Hepatocyte (in vitro differentiated cells): ENCODE measurements at regions not wholly inside any gene's neighbourhood (a gene's known extent, or its start where the extent isn't known, plus 50 kb on each side); places are given as distances from the start of the nearest gene placed in this dataset.

ENCODE experiments used
- DNase-seq: peaks from one replicate; pipeline ENCODE4 v3.0.0-alpha.2; 2016; ENCODE audit warnings: low spot score
- H2AFZ ChIP-seq: fragments of 200-600 bp; sonication (generic); 2 replicates; pipeline ENCODE4 v1.6.0; 2016; ENCODE audit warnings: antibody characterized with exemption, mild to moderate bottlenecking
- H3K27ac ChIP-seq: fragments of 200-600 bp; sonication (generic); 2 replicates; pipeline ENCODE4 v1.5.1; 2016; ENCODE audit warnings: mild to moderate bottlenecking
- H3K27me3 ChIP-seq: fragments of 200-600 bp; sonication (generic); 2 replicates; pipeline ENCODE4 v1.6.1; 2016
- H3K36me3 ChIP-seq: fragments of 200-600 bp; sonication (generic); replicated peaks from 2 replicates; pipeline ENCODE4 v1.5.1; 2016; ENCODE audit warnings: low read depth; ENCODE audit not compliant: insufficient read depth
- H3K4me1 ChIP-seq: fragments of 200-600 bp; sonication (generic); 2 replicates; pipeline ENCODE4 v1.5.1; 2016; ENCODE audit warnings: mild to moderate bottlenecking, moderate library complexity; ENCODE audit not compliant: insufficient read depth
- H3K4me2 ChIP-seq: fragments of 200-600 bp; sonication (generic); 2 replicates; pipeline ENCODE4 v1.6.0; 2016
- H3K4me3 ChIP-seq: fragments of 200-600 bp; sonication (generic); 2 replicates; pipeline ENCODE4 v1.5.1; 2016; ENCODE audit warnings: mild to moderate bottlenecking
- H3K79me2 ChIP-seq: fragments of 200-600 bp; sonication (generic); 2 replicates; pipeline ENCODE4 v1.6.0; 2017; ENCODE audit warnings: mild to moderate bottlenecking
- H3K9me2 ChIP-seq: fragments of 200-600 bp; sonication (generic); replicated peaks from 2 replicates; pipeline ENCODE4 v1.6.0; 2017; ENCODE audit warnings: mild to moderate bottlenecking; ENCODE audit not compliant: insufficient read depth
- H3K9me3 ChIP-seq: fragments of 200-600 bp; sonication (generic); 2 replicates; pipeline ENCODE4 v1.5.1; 2016; ENCODE audit warnings: low read depth, mild to moderate bottlenecking
- H4K20me1 ChIP-seq: fragments of 200-600 bp; sonication (generic); 2 replicates; pipeline ENCODE4 v1.6.0; 2016; ENCODE audit warnings: mild to moderate bottlenecking; ENCODE audit not compliant: insufficient read depth, poor library complexity, severe bottlenecking
- CTCF ChIP-seq: fragments of 200-600 bp; sonication (generic); IDR thresholded peaks from 2 replicates; pipeline ENCODE4 v1.5.1; 2016; ENCODE audit warnings: antibody characterized with exemption, mild to moderate bottlenecking; ENCODE audit not compliant: poor library complexity
- EZH2 ChIP-seq: fragments of 200-600 bp; sonication (generic); IDR thresholded peaks from 2 replicates; pipeline ENCODE4 v1.6.1; 2016; ENCODE audit warnings: antibody characterized with exemption, mild to moderate bottlenecking, borderline replicate concordance
- EZH2phosphoT487 ChIP-seq: fragments of 200-600 bp; sonication (generic); IDR thresholded peaks from one replicate; pipeline ENCODE4 v1.6.1; 2018; ENCODE audit warnings: antibody characterized with exemption, mild to moderate bottlenecking, low read depth, moderate library complexity; ENCODE audit not compliant: unreplicated experiment, severe bottlenecking
- WGBS: methylation state at CpG from one replicate; pipeline ENCODE4 v1.1.6; 2016; ENCODE audit warnings: low lambda C conversion rate; ENCODE audit errors: missing lambda C conversion rate; 5-methylcytosine and 5-hydroxymethylcytosine counted together

GRCh38 chr22:25402160-25402500 lies 162.3 kb upstream of the GRK3 start:
- H3K36me3 ChIP-seq: no peaks in the 10 kb centered on the region
- H3K79me2 ChIP-seq: peaks cover 82% of the 10 kb centered on the region
- peaks cover 39% of the 10 kb centered on the region for H4K20me1 ChIP-seq
- peak overlapping the region; percentile 61 for H3K27ac ChIP-seq
- no peak overlapping the region for H3K4me3 ChIP-seq
- H3K27me3 ChIP-seq: no peaks in the 10 kb centered on the region
- peak overlapping the region; percentile 97 for H3K4me2 ChIP-seq
- 96% methylated on average over 6 of the region's 6 CpGs for WGBS
- peaks cover 29% of the 10 kb centered on the region for H3K4me1 ChIP-seq
- TF ChIP-seq EZH2phosphoT487 (no peak), EZH2 (no peak), CTCF (no peak)
- DNase-seq: no peak
- no peaks in the 10 kb centered on the region for H3K9me3 ChIP-seq
- no peak overlapping the region for H2AFZ ChIP-seq
- H3K9me2 ChIP-seq: no peaks in the 10 kb centered on the region

- Histone ChIP-seq H3K27ac (peak overlapping the region; percentile 61), H3K36me3 (no peaks in the 10 kb centered on the region), H3K4me3 (no peak overlapping the region), H3K27me3 (no peaks in the 10 kb centered on the region), H2AFZ (no peak overlapping the region), H3K4me1 (peaks cover 29% of the 10 kb centered on the region), H4K20me1 (peaks cover 39% of the 10 kb centered on the region), H3K9me2 (no peaks in the 10 kb centered on the region), H3K79me2 (peaks cover 76% of the 10 kb centered on the region), H3K4me2 (peak overlapping the region; percentile 97), H3K9me3 (no peaks in the 10 kb centered on the region)
- TF ChIP-seq EZH2 (no peak), CTCF (no peak), EZH2phosphoT487 (no peak)
- 59% methylated on average over 14 of the region's 14 CpGs for WGBS
- no peak for DNase-seq
These were observed 161.8 kb upstream of the GRK3 start for GRCh38 chr22:25402501-25403283.

- Histone ChIP-seq H3K4me2 (peak overlapping the region; percentile 97), H3K9me3 (no peaks in the 10 kb centered on the region), H3K27ac (peak overlapping the region; percentile 61), H3K36me3 (no peaks in the 10 kb centered on the region), H3K9me2 (no peaks in the 10 kb centered on the region), H4K20me1 (peaks cover 35% of the 10 kb centered on the region), H2AFZ (no peak overlapping the region), H3K4me1 (peaks cover 29% of the 10 kb centered on the region), H3K79me2 (peaks cover 70% of the 10 kb centered on the region), H3K4me3 (no peak overlapping the region), H3K27me3 (no peaks in the 10 kb centered on the region)
- 41% methylated on average over 8 of the region's 8 CpGs for WGBS
- DNase-seq: no peak
- no peak for TF ChIP-seq EZH2
- no peak for TF ChIP-seq EZH2phosphoT487
- no peak for TF ChIP-seq CTCF
These were observed 161.1 kb upstream of the GRK3 start for GRCh38 chr22:25403284-25403810.
